ENCODE measurements at regions not wholly inside any gene's neighbourhood (a gene's known extent, or its start where the extent isn't known, plus 50 kb on each side); places are given as distances from the start of the nearest gene placed in this dataset.

DNA sequence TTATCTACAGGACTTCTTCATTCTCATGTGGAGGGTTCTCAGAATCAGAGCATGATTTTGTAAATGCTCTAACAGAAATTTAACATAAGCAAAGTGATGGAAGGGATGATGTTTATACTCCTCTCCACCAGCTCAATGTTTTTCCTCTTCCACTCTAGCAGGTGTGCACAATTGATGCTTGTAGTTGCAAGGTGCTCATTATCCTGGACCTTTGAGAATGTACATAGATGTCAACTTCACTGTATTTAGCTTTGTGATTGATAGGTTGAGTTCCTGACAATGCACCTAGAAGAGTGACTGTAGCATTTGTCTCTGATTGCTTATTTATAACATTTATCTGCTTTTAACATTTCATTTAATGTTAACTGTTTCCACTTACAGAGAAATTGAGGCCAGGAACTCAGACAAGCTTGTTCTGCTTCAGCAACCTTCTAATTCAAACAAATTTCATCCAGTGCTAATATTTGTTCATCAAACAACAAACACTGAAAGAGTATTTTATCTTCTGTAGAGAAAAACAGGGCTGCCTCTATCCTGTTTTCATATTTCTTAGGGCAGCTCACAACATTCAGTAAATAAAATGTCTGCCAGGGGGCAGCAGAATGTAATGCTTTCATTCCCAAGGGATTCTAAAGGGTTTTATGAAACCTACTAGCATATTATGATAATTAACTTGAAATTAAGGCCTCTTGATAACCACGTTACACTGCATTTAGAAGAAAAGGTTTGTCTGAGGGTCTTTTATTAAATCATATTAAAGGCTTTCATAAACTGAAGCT, 127.9 kb upstream of the NOL4 start:
- Histone ChIP-seq H3K27me3 (no peaks in the 10 kb centered on the region), H3K36me3 (no peaks in the 10 kb centered on the region), H3K27ac (no peak overlapping the region), H3K4me1 (no peaks in the 10 kb centered on the region), H3K9me3 (no peaks in the 10 kb centered on the region), H3K4me3 (no peak overlapping the region)
- DNase-seq (no peak), ATAC-seq (peak; percentile 37 to 77 (median 45))
- TF ChIP-seq POLR2A (IDR thresholded peaks at IDR 0.05): no peak
- TF ChIP-seq, protein P1, sequence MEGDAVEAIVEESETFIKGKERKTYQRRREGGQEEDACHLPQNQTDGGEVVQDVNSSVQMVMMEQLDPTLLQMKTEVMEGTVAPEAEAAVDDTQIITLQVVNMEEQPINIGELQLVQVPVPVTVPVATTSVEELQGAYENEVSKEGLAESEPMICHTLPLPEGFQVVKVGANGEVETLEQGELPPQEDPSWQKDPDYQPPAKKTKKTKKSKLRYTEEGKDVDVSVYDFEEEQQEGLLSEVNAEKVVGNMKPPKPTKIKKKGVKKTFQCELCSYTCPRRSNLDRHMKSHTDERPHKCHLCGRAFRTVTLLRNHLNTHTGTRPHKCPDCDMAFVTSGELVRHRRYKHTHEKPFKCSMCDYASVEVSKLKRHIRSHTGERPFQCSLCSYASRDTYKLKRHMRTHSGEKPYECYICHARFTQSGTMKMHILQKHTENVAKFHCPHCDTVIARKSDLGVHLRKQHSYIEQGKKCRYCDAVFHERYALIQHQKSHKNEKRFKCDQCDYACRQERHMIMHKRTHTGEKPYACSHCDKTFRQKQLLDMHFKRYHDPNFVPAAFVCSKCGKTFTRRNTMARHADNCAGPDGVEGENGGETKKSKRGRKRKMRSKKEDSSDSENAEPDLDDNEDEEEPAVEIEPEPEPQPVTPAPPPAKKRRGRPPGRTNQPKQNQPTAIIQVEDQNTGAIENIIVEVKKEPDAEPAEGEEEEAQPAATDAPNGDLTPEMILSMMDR (IDR thresholded peaks at IDR 0.05): peak; percentile 37 to 47 (median 44)
- intact Hi-C loops (cut with DNase I): no loop called here
- 41% methylated on average over 1 of the region's 1 CpG for whole genome bisulfite sequencing (ENCODE audit: insufficient coverage, low coverage, low lambda C conversion rate, missing lambda C conversion rate)

DNA sequence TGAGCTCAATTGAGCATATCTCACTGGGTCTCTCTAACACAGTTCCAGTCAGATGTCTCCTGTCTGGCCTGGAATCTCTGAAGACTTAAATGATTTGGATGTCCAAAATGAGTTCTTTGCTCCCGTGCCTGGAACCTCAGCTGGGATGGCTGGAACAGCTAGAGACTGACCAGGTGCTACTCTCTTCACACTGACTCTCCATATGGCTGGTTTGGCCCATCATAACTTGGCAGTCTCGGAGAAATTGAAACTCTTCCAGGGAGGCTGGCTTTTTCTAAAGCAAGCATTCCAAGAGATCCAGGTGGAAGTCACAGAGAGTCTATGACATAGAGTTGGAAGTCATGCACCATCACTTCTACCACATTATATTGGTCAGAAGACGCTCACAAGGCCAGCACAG, 129.6 kb upstream of the NOL4 start:
- Histone ChIP-seq H3K36me3 (no peaks in the 10 kb centered on the region), H3K27ac (no peak overlapping the region), H3K9me3 (no peaks in the 10 kb centered on the region), H3K4me1 (no peaks in the 10 kb centered on the region), H3K4me3 (no peak overlapping the region), H3K27me3 (no peaks in the 10 kb centered on the region)
- 95% methylated on average over 2 of the region's 3 CpGs for WGBS (ENCODE audit: insufficient coverage, low coverage, low lambda C conversion rate, missing lambda C conversion rate)
- TF ChIP-seq, protein P1 (IDR thresholded peaks at IDR 0.05): no peak
- no peak for TF ChIP-seq POLR2A (IDR thresholded peaks at IDR 0.05)
- DNase-seq: no peak
- intact Hi-C loops (cut with DNase I): no loop called here
- no peak for ATAC-seq

DNA sequence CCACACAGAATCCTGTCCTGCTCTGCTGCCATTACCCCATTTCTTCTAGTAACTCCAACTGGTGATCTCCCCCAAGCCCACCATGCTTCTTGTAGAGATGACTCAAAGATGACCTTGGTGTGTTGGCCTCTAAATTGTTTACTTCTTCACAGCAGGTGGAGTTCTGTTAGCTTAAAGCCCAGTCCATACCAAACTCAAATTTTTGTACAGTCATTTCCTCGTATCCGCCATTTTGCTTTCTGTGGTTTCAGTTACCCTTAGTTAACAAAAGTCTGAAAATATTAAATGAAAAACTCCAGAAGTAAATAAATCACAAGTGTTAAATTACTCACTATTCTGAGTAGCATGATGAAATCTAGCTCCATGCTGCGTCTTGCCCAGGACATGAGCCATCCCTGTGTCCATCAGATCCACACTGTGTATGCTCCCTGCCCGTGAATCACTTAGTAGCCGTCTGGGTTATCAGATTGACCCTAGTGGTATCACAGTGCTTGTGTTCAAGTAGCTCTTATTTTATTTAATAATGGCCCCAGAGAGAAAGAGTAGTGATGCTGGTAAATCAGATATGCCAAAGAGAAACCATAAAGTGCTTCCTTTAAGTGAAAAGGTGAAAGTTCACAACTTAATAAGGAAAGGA, 133.3 kb upstream of the NOL4 start:
- no peak for ATAC-seq
- 82% methylated on average over 5 of the region's 5 CpGs for WGBS (ENCODE audit: insufficient coverage, low coverage, low lambda C conversion rate, missing lambda C conversion rate)
- Histone ChIP-seq H3K27me3 (no peaks in the 10 kb centered on the region), H3K36me3 (no peaks in the 10 kb centered on the region), H3K4me1 (no peaks in the 10 kb centered on the region), H3K9me3 (no peaks in the 10 kb centered on the region), H3K4me3 (no peak overlapping the region), H3K27ac (no peak overlapping the region)
- DNase-seq: no peak
- intact Hi-C loops (cut with DNase I): no loop called here
- TF ChIP-seq POLR2A (IDR thresholded peaks at IDR 0.05): no peak
- TF ChIP-seq, protein P1 (IDR thresholded peaks at IDR 0.05): no peak

DNA sequence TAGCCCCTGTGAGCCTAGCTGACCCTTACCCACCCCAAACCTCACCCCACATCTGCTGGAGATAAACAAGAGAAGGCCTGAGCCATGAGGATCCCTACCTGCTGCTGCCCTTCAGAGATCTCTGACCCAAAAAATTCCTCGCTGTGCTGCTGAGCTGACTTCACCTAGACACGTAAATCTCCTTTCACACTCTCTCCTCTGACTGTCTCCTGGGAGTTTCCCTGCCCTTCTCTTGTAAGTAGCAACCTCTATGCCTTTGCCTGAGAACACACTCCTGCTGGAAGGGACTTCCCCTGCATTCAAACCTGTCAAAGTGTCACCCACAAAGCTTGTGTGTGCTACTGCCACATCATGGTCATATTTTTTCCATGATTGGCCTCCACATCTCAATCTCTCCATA, 134.2 kb upstream of the NOL4 start:
- intact Hi-C loops (cut with DNase I): no loop called here
- Histone ChIP-seq H3K27ac (no peak overlapping the region), H3K27me3 (no peaks in the 10 kb centered on the region), H3K4me3 (no peak overlapping the region), H3K9me3 (no peaks in the 10 kb centered on the region), H3K36me3 (no peaks in the 10 kb centered on the region), H3K4me1 (no peaks in the 10 kb centered on the region)
- 93% methylated on average over 2 of the region's 2 CpGs for WGBS (ENCODE audit: insufficient coverage, low coverage, low lambda C conversion rate, missing lambda C conversion rate)
- TF ChIP-seq, protein P1 (IDR thresholded peaks at IDR 0.05): no peak
- TF ChIP-seq POLR2A (IDR thresholded peaks at IDR 0.05): no peak
- no peak for DNase-seq
- ATAC-seq: no peak
